Spinal cord (tissue), 9 donors: ENCODE measurements at regions not wholly inside any gene's neighbourhood (a gene's known extent, or its start where the extent isn't known, plus 50 kb on each side); places are given as distances from the start of the nearest gene placed in this dataset.

Experiments used
- DNase-seq, 6 donors: peaks; one replicate each; pipeline versions ENCODE4 v3.0.0 to v3.0.0-alpha.2; 2013 to 2015; ENCODE audit warnings: low spot score in 6 of 6, low read depth in 4 of 6
- H3K27ac ChIP-seq: one replicate; pipeline ENCODE4 v1.5.1; 2013; ENCODE audit warnings: low read depth, low read length, control low read depth
- H3K27me3 ChIP-seq: one replicate; pipeline ENCODE4 v1.6.1; 2013; ENCODE audit warnings: low read length; ENCODE audit not compliant: control insufficient read depth, insufficient read depth
- H3K36me3 ChIP-seq: one replicate; pipeline ENCODE4 v1.6.1; 2013; ENCODE audit warnings: low read length; ENCODE audit not compliant: control insufficient read depth, insufficient read depth
- H3K4me1 ChIP-seq: one replicate; pipeline ENCODE4 v1.6.1; 2013; ENCODE audit warnings: low read length; ENCODE audit not compliant: control insufficient read depth, insufficient read depth
- H3K4me3 ChIP-seq: one replicate; pipeline ENCODE4 v1.5.1; 2013; ENCODE audit warnings: low read depth, low read length, control low read depth
- H3K9me3 ChIP-seq: one replicate; pipeline ENCODE4 v1.6.1; 2013; ENCODE audit warnings: low read length; ENCODE audit not compliant: control insufficient read depth, insufficient read depth
- WGBS: methylation state at CpG from one replicate; pipeline ENCODE4 v1.1.5; 2013; ENCODE audit warnings: missing lambda C conversion rate; ENCODE audit not compliant: insufficient coverage; 5-methylcytosine and 5-hydroxymethylcytosine counted together
- donor health status: healthy.

DNA sequence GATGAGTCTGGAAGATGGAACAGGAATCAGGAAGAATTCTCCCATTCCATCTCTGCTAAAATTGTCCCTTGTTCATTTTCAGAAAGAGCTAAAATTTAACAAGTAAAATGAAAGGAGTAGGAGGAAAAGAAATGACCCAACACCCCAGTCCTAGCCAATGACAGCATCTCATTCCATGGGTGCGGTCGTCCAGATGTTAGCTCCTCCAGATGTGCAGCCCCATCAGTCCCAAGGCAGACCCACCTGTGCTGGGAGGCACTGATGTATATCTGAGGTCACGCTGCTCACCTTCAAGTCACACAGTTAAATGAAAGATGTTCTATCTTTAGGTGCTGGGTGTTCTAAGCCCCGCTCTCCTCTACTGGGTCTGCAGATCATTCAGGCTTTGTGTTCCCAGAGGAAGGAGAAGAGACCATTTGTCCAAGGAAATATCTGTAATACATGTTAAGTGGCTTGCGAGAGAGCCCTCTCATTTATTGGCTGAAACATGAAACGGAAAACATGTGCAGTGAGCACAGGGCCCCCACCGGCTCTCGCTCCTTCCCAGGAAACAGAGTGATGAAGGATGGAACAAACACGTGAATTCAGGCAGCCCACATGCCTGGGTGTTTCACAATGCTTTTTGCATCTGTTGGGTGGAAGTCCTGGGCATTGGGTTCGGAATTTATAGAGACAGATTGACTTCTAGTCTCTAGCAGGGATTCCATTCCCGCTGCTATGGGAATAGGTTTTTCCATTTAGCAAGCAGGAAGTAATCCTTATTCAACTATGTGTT lies 294.6 kb downstream of the NUAK1 start:
- Histone ChIP-seq H3K4me1 (peaks cover 6% of the 10 kb centered on the region), H3K9me3 (peaks cover 3% of the 10 kb centered on the region), H3K36me3 (no peaks in the 10 kb centered on the region), H3K4me3 (no peak overlapping the region), H3K27me3 (no peaks in the 10 kb centered on the region), H3K27ac (no peak overlapping the region)
- peak in 1 of 6 donors; percentile 57 for DNase-seq
- 44% methylated on average over 9 of the region's 11 CpGs for WGBS

DNA sequence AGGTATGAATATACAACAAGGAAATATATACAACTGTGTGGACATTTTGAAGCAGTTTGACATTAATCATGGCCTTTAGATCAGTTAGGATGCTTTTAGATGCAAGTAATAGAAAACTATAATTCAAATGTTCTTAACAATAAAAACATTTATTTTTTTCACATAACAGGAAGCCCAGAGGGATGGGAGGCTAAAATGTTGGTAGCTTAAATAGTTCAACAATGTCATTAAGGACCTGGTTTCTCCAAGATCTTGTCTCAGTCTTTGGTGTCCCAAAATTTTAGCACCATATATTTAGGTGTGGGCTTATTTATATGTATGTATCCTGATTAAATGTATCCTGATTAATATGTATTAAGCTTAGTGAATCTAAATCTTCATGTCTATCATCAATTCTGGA lies 292.4 kb downstream of the NUAK1 start:
- no peaks in the 10 kb centered on the region for H3K36me3 ChIP-seq
- peaks cover 6% of the 10 kb centered on the region for H3K4me1 ChIP-seq
- no peak overlapping the region for H3K27ac ChIP-seq
- H3K9me3 ChIP-seq, result peaks cover 3% of the 10 kb centered on the region
- DNase-seq, result no peak
- H3K4me3 ChIP-seq, result no peak overlapping the region
- H3K27me3 ChIP-seq, result no peaks in the 10 kb centered on the region

DNA sequence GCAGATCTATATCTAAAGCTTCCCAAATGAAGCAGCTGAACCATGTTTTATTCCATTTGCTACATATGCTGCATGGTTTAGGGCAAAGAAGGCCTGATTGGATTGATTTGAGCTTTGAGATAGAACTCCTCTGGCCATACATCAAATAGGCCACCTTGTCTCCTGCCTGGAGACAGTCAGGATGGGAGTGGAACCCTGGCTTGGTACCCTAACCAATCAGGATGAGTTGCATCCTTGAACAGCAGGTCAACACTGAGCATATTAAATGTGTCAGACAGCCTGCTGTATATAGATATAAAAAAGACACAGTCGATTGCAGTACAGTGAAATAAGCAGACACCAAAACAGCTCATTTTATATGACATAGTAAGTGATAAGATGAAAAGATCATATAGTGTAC lies 291.7 kb downstream of the NUAK1 start:
- DNase-seq, result no peak
- H3K27ac ChIP-seq, result no peak overlapping the region

DNA sequence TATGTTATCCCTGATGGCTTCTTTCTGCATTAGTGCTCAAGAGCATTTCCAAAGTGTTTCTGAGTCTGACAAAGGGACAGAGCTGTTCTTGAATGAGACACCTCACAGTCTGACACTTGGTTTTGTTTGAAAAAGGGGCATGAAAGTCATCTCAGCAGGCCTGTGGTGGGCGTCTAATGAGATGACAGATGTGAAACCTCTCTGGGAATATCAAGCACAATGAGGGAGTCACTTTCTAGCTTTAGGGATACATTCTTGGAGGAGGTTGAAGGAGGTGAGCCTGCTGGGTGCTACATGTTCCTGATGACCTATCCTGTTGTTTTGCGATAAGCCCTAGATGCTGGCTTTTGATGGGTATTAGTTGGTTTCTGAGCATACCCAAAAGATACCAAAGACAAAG lies 290.5 kb downstream of the NUAK1 start:
- no peak for DNase-seq
- Histone ChIP-seq H3K27ac (no peak overlapping the region), H3K27me3 (no peaks in the 10 kb centered on the region), H3K4me3 (no peak overlapping the region), H3K36me3 (no peaks in the 10 kb centered on the region), H3K4me1 (peaks cover 6% of the 10 kb centered on the region), H3K9me3 (peaks cover 3% of the 10 kb centered on the region)
- WGBS, result 63% methylated on average over 1 of the region's 2 CpGs

More for the DNA sequence above, 291.7 kb downstream of the NUAK1 start:
- Histone ChIP-seq H3K4me3 (no peak overlapping the region), H3K4me1 (peaks cover 6% of the 10 kb centered on the region), H3K27me3 (no peaks in the 10 kb centered on the region), H3K36me3 (no peaks in the 10 kb centered on the region), H3K9me3 (peaks cover 3% of the 10 kb centered on the region)
- no CpG with 5 or more reads among the region's 1 CpG for WGBS

DNA sequence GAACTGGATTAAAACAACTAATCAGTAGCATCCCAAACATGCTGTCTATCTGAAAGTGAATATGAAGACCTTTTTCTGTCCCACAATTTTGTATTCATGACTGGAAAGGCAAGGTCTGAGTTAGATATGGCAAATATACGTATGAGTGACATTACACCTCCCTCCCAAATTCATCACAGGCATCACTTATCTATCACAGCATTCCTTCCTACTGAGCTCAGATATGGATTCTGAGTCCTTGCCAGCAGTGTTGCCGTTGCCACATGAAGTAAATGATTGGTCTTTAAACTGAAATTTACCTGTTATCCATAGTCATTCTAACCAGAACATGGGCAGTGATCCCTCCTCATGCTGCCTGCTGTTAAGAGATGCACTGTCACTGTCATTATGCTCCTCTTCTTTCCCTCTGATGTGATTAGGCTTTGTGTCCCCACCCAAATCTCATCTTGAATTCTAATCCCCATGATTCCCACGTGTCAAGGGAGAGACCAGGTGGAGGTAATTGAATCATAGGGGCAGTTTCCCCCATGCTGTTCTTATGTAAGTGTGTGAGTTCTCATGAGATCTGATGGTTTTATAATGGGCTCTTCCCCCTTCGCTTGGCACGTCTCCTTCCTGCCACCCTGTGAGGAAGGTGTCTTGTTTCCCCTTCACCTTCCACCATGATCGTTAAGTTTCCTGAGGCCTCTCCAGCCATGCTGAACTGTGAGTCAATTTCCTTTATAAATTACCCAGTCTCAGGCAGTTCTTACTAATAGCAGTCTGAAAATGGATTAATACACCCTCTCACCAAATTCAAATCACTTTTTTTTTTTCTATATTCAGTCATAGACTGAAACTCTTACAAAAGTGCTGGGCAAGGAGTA lies 288.4 kb downstream of the NUAK1 start:
- 94% methylated on average over 2 of the region's 6 CpGs for WGBS
- H3K27ac ChIP-seq, result no peak overlapping the region
- no peak overlapping the region for H3K4me3 ChIP-seq
- H3K27me3 ChIP-seq, result no peaks in the 10 kb centered on the region
- DNase-seq, result no peak
- peaks cover 3% of the 10 kb centered on the region for H3K9me3 ChIP-seq
- H3K4me1 ChIP-seq, result peaks cover under 1% of the 10 kb centered on the region
- no peaks in the 10 kb centered on the region for H3K36me3 ChIP-seq

DNA sequence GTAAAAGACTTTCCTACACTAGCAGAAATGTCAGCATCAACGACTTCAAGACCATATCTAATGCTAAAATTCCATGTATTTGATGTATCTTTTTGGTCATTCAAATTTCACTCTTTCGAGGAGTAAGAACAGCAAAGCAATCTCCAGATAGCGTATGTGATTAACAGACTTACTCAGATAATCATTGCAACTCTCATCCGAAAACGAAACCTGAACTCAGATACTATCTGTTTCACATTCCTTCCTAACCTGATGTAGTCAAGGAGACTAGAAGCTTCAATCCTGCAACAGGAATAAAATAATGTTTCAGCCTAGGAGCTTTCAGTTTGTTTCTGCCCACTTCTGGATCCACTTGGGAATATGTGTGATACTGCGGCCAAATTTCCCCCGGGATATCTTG lies 286.3 kb downstream of the NUAK1 start:
- Histone ChIP-seq H3K4me3 (no peak overlapping the region), H3K36me3 (no peaks in the 10 kb centered on the region), H3K4me1 (peaks cover 3% of the 10 kb centered on the region), H3K27me3 (no peaks in the 10 kb centered on the region), H3K27ac (no peak overlapping the region), H3K9me3 (no peaks in the 10 kb centered on the region)
- peak in 1 of 6 donors; percentile 9 for DNase-seq
- 94% methylated on average over 5 of the region's 7 CpGs for WGBS

DNA sequence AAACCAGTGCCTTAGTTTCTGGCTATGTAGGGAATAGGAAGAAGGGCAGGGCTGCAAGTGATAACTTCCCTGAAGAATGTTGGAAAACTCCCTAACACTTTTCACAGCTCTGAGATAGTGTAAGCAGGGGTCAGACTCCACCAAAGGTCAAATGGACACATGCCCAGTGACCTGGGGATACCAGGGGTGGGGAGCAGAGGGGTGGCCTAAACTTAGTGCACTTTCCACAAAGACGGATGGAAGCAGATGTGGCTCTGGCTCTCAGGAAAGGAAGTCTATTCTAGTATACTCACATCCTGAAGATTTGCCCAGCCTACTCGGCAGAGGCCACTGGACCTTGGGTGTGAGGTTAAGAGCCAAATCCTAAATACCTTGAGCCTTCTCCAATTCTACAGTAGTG lies 285.8 kb downstream of the NUAK1 start:
- Histone ChIP-seq H3K27ac (no peak overlapping the region), H3K27me3 (no peaks in the 10 kb centered on the region), H3K9me3 (no peaks in the 10 kb centered on the region), H3K4me1 (peaks cover 3% of the 10 kb centered on the region), H3K36me3 (no peaks in the 10 kb centered on the region), H3K4me3 (no peak overlapping the region)
- DNase-seq, result no peak
- WGBS, result no CpG with 5 or more reads among the region's 2 CpGs

DNA sequence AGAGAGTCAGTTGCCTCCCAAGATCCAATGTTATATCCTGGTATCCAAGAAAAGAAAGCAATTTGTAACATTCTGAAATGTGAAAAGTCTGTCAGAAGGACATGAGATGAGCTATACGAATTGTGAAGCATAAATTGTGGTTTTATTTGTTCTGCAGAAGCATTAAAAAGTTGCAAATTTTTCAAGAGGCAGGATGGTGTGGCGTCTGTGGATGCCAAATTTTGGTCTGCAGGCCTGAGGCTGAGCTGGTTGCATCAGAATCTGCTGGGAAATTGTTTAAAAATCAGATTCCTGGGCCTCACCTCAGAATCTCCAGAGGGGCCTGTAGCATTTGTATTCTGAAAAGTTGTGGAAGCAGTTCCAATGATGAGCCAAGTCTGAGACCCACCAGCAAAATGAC lies 284.7 kb downstream of the NUAK1 start:
- 100% methylated on average over 2 of the region's 2 CpGs for WGBS
- Histone ChIP-seq H3K27me3 (no peaks in the 10 kb centered on the region), H3K9me3 (no peaks in the 10 kb centered on the region), H3K27ac (no peak overlapping the region), H3K4me1 (peaks cover 3% of the 10 kb centered on the region), H3K36me3 (no peaks in the 10 kb centered on the region), H3K4me3 (no peak overlapping the region)
- DNase-seq, result no peak

DNA sequence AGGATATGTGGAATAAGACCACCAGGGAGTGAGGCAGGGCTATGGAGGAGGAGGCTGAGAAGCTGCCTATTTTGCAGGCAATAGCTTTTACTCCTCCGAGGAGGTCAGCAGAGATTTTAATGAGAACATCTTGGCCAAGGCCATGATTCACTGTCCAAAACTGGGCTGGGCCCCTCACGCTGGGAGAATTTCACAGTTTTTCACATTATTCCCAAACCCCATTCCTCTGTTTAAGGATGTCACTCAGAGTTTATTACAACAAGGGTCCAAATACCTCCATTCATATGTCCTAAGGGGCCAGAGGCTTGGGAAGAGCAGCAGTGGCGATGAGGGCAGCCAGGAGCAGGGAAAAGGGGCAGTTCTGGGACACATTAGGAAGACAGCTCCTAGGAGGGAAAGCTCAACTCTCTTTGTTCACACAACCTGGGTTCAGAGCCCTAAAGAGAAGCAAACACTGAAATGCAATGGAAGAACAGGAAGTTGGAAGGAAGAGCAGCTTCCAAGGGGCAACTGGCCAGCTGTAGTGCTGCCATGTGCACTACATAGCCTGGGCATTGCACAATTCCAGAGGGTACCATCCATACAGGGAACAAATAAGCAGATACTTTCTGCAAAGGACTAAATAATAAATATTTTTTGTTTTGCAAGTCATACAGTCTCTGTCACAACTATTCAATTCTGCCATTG lies 283.2 kb downstream of the NUAK1 start:
- Histone ChIP-seq H3K4me1 (peaks cover 3% of the 10 kb centered on the region), H3K9me3 (no peaks in the 10 kb centered on the region), H3K27ac (no peak overlapping the region), H3K27me3 (no peaks in the 10 kb centered on the region), H3K4me3 (no peak overlapping the region), H3K36me3 (no peaks in the 10 kb centered on the region)
- WGBS, result 80% methylated on average over 1 of the region's 3 CpGs
- DNase-seq, result peak in 1 of 6 donors; percentile 2
